Keratinocyte (primary cell): ENCODE measurements at regions not wholly inside any gene's neighbourhood (a gene's known extent, or its start where the extent isn't known, plus 50 kb on each side); places are given as distances from the start of the nearest gene placed in this dataset.

ENCODE experiments used
- DNase-seq: peaks from one replicate; pipeline ENCODE4 v3.0.0-alpha.2; 2011; ENCODE audit warnings: low read depth, missing footprints, low spot score
- FAIRE-seq: peaks from 2 replicates; lab custom pipeline; 2011; peaks lifted over from hg19 to GRCh38; lab: Jason Lieb, UNC
- H2AFZ ChIP-seq: 2 replicates; pipeline ENCODE4 v1.6.0; 2012; ENCODE audit warnings: low read length, control low read depth, inconsistent platforms; ENCODE audit not compliant: control insufficient read depth
- H3K27ac ChIP-seq: 2 replicates; pipeline ENCODE4 v1.5.1; 2011; ENCODE audit warnings: low read length; ENCODE audit not compliant: control insufficient read depth, insufficient read depth
- H3K27me3 ChIP-seq: 3 replicates; pipeline ENCODE4 v1.6.0; 2011; ENCODE audit warnings: low read length; ENCODE audit not compliant: control insufficient read depth, insufficient read depth; ENCODE audit errors: extremely low read depth
- H3K36me3 ChIP-seq, 2 experiments: 2 replicates in 1 of 2; 3 replicates in 1 of 2; pipeline ENCODE4 v1.5.1; 2011; ENCODE audit warnings: low read length in 2 of 2, mild to moderate bottlenecking in 1 of 2; ENCODE audit not compliant: control insufficient read depth in 2 of 2, insufficient read depth in 2 of 2; ENCODE audit errors: extremely low read depth in 1 of 2
- H3K4me1 ChIP-seq: 3 replicates; pipeline ENCODE4 v1.5.1; 2011; ENCODE audit warnings: low read length; ENCODE audit not compliant: control insufficient read depth, insufficient read depth; ENCODE audit errors: extremely low read depth
- H3K4me2 ChIP-seq: 3 replicates; pipeline ENCODE4 v1.6.0; 2011; ENCODE audit warnings: low read depth, low read length; ENCODE audit not compliant: control insufficient read depth, insufficient read depth; ENCODE audit errors: extremely low read depth
- H3K4me3 ChIP-seq, 3 experiments: fragments of 200-600 bp in 1 of 3; sonication (generic) in 1 of 3; 2 replicates in 2 of 3; 3 replicates in 1 of 3; pipeline ENCODE4 v1.5.1; 2011 to 2016; ENCODE audit warnings: low read length in 3 of 3, mild to moderate bottlenecking in 3 of 3, control low read depth in 2 of 3, inconsistent platforms in 1 of 3, low read depth in 1 of 3, mixed read lengths in 1 of 3, mixed run types in 1 of 3, moderate library complexity in 1 of 3; ENCODE audit not compliant: control insufficient read depth in 2 of 3, insufficient read depth in 2 of 3; ENCODE audit errors: extremely low read depth in 1 of 3
- H3K79me2 ChIP-seq: 2 replicates; pipeline ENCODE4 v1.6.0; 2012; ENCODE audit warnings: low read length; ENCODE audit not compliant: control insufficient read depth, insufficient read depth
- H3K9ac ChIP-seq: 3 replicates; pipeline ENCODE4 v1.6.0; 2011; ENCODE audit warnings: low read length; ENCODE audit not compliant: control insufficient read depth, insufficient read depth; ENCODE audit errors: extremely low read depth
- H3K9me1 ChIP-seq: 3 replicates; pipeline ENCODE4 v1.6.0; 2011; ENCODE audit warnings: low read length; ENCODE audit not compliant: control insufficient read depth, insufficient read depth; ENCODE audit errors: extremely low read depth
- H3K9me3 ChIP-seq: 2 replicates; pipeline ENCODE4 v1.5.1; 2012; ENCODE audit warnings: low read depth, low read length; ENCODE audit not compliant: control insufficient read depth
- H4K20me1 ChIP-seq: 3 replicates; pipeline ENCODE4 v1.6.0; 2011; ENCODE audit warnings: low read length; ENCODE audit not compliant: control insufficient read depth, insufficient read depth; ENCODE audit errors: extremely low read depth
- CTCF ChIP-seq, 3 experiments: IDR thresholded peaks in 1 of 3; conservative IDR thresholded peaks in 1 of 3; optimal IDR thresholded peaks in 1 of 3; 2 replicates in 2 of 3; 3 replicates in 1 of 3; pipeline versions ENCODE3 to v1.5.1; 2011; ENCODE audit warnings: low read length in 3 of 3, mild to moderate bottlenecking in 3 of 3, moderate library complexity in 2 of 3, control low read depth in 1 of 3, inconsistent platforms in 1 of 3; ENCODE audit not compliant: insufficient read depth in 2 of 3; ENCODE audit errors: extremely low read depth in 1 of 3
- EZH2 ChIP-seq: IDR thresholded peaks from one replicate; pipeline ENCODE4 v1.6.1; 2012; ENCODE audit warnings: inconsistent platforms, mild to moderate bottlenecking, low read length, moderate library complexity
- dilution Hi-C: fragments of 300-500 bp; cut with MboI; formaldehyde crosslinking; loops from one replicate; pipeline ENCODE4 v1.7.0; 2020; ENCODE audit warnings: low sequenced_read_pairs; ENCODE audit not compliant: extremely low pct_ligation_motif_present

DNA sequence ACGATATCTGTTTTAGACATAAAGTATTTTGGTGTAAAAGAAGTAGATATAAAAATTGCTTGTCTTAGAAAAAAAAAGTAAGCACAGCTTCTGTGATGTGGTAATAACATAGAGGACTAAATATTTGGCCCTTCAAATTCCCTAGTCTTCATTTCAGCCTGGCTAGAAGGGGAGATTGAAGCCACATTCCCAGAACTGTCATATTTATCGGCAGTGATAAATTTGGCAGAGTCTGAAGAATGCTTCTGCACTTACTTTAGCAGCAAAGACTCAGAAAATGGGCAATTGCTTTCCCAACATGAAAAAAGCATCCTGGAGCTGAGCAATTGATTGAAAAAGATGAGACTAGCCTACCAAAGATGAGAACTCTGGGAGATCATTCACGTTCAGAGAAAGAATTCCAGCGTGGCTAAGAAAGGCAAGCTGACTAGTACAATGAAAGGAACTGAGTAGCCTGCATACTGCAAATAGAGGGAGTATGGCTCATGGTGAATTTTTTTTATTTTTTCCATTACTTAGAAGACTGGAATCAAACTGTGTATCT, 278.7 kb upstream of the KLHL29 start:
- dilution Hi-C loops = no loop called here
- Histone ChIP-seq H2AFZ (no peak overlapping the region), H3K9ac (no peak overlapping the region), H3K9me3 (no peaks in the 10 kb centered on the region), H3K27me3 (no peaks in the 10 kb centered on the region), H3K9me1 (no peaks in the 10 kb centered on the region), H3K4me3 (no peak overlapping the region), H3K27ac (no peak overlapping the region), H3K4me1 (no peaks in the 10 kb centered on the region), H3K4me2 (no peak overlapping the region), H3K36me3 (no peaks in the 10 kb centered on the region), H3K79me2 (no peaks in the 10 kb centered on the region), H4K20me1 (no peaks in the 10 kb centered on the region)
- DNase-seq (no peak), FAIRE-seq (no peak)
- TF ChIP-seq CTCF (optimal IDR thresholded peaks at IDR 0.05 in 1 of 3, IDR thresholded peaks at IDR 0.05 in 1 of 3, conservative IDR thresholded peaks at IDR 0.05 in 1 of 3; ENCODE audit: extremely low read depth in 1 of 3, insufficient read depth in 2 of 3, low read length in 3 of 3) (no peak), EZH2 (no peak)

DNA sequence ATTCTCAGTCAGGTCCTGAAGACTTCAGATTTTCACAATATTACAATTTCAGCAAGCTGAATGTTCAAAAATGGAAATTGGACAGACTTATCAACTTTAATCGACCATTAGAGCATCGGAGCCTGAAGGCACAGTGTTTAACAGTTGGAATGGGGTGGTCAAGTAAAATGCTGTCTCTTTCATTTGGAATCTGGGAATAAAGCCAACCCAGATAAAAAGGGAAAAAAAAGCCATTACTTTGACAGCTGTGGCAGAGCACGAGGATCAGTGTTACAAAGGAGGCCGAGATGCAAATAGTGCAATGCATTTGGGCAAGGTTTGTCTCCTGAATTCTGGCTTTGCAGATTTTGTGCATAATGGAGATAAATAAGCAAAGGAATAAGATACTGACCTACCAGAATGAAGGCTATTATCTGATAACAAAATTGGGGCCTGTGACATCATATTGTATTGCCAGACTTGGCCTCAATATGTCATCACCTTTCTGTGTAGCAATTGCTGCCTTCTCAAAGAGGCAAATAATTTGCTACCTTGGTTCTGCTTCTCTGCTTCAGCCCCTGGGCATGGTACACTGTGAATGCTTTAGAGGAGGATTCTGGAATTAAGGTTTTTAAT, 277.5 kb upstream of the KLHL29 start:
- no peak overlapping the region for H3K4me2 ChIP-seq
- H3K27me3 ChIP-seq = no peaks in the 10 kb centered on the region
- no peaks in the 10 kb centered on the region for H3K9me1 ChIP-seq
- no peak for DNase-seq
- no peak for FAIRE-seq
- no peaks in the 10 kb centered on the region for H3K36me3 ChIP-seq
- H4K20me1 ChIP-seq = no peaks in the 10 kb centered on the region
- no peak overlapping the region for H3K4me3 ChIP-seq
- H3K4me1 ChIP-seq = no peaks in the 10 kb centered on the region
- no peak overlapping the region for H2AFZ ChIP-seq
- no peaks in the 10 kb centered on the region for H3K9me3 ChIP-seq
- H3K79me2 ChIP-seq = no peaks in the 10 kb centered on the region
- no peak for TF ChIP-seq EZH2
- no peak for TF ChIP-seq CTCF (optimal IDR thresholded peaks at IDR 0.05 in 1 of 3, IDR thresholded peaks at IDR 0.05 in 1 of 3, conservative IDR thresholded peaks at IDR 0.05 in 1 of 3; ENCODE audit: extremely low read depth in 1 of 3, insufficient read depth in 2 of 3, low read length in 3 of 3)
- no peak overlapping the region for H3K27ac ChIP-seq
- H3K9ac ChIP-seq = no peak overlapping the region
- dilution Hi-C loops = no loop called here
